Iris pigment epithelial cell (primary cell): ENCODE measurements at regions not wholly inside any gene's neighbourhood (a gene's known extent, or its start where the extent isn't known, plus 50 kb on each side); places are given as distances from the start of the nearest gene placed in this dataset.

Experiments
- DNase-seq: peaks from one replicate; pipeline ENCODE4 v3.0.0-alpha.2; 2011; ENCODE audit warnings: low read depth

- no peak for DNase-seq
Observed at GRCh38 chr7:25396668-25397067, 168.4 kb upstream of the NPVF start.

- DNase-seq, result no peak
Observed at GRCh38 chr7:25398418-25398817, 170.1 kb upstream of the NPVF start.

GRCh38 chr7:25399000-25399750, 170.9 kb upstream of the NPVF start:
- no peak for DNase-seq

- no peak for DNase-seq
Observed at GRCh38 chr7:25402532-25402931, 174.2 kb upstream of the NPVF start.

GRCh38 chr7:25405736-25406135, 177.4 kb upstream of the NPVF start:
- DNase-seq, result no peak

GRCh38 chr7:25407053-25407452, 178.8 kb upstream of the NPVF start:
- DNase-seq, result no peak

- DNase-seq, result no peak
Observed at GRCh38 chr7:25408012-25408687, 179.9 kb upstream of the NPVF start.

GRCh38 chr7:25408876-25409275, 180.6 kb upstream of the NPVF start:
- DNase-seq, result no peak

GRCh38 chr7:25409897-25410636, 181.8 kb upstream of the NPVF start:
- no peak for DNase-seq

GRCh38 chr7:25420771-25421170, 192.5 kb upstream of the NPVF start:
- no peak for DNase-seq

GRCh38 chr7:25424113-25424512, 195.8 kb upstream of the NPVF start:
- no peak for DNase-seq

GRCh38 chr7:25424855-25425254, 196.6 kb upstream of the NPVF start:
- DNase-seq, result no peak

- no peak for DNase-seq
Observed at GRCh38 chr7:25427721-25428120, 199.4 kb upstream of the NPVF start.

GRCh38 chr7:25429731-25430130, 201.4 kb upstream of the NPVF start:
- DNase-seq, result no peak

GRCh38 chr7:25430200-25430931, 202.1 kb upstream of the NPVF start:
- DNase-seq, result no peak

GRCh38 chr7:25431956-25432450, 203.7 kb upstream of the NPVF start:
- DNase-seq, result no peak

GRCh38 chr7:25432807-25433206, 204.5 kb upstream of the NPVF start:
- no peak for DNase-seq

- no peak for DNase-seq
Observed at GRCh38 chr7:25436413-25436812, 208.1 kb upstream of the NPVF start.

GRCh38 chr7:25437308-25437707, 209.0 kb upstream of the NPVF start:
- no peak for DNase-seq

GRCh38 chr7:25444991-25445390, 216.7 kb upstream of the NPVF start:
- DNase-seq, result no peak

- DNase-seq, result no peak
Observed at GRCh38 chr7:25448301-25448700, 220.0 kb upstream of the NPVF start.

- no peak for DNase-seq
Observed at GRCh38 chr7:25454020-25454419, 225.7 kb upstream of the NPVF start.
